Neural cell (in vitro differentiated cells): ENCODE measurements at regions not wholly inside any gene's neighbourhood (a gene's known extent, or its start where the extent isn't known, plus 50 kb on each side); places are given as distances from the start of the nearest gene placed in this dataset.

ENCODE experiments used
- H2AFZ ChIP-seq: fragments of 200-600, 300-800 bp; sonication (generic), shearing (Covaris generic); 2 replicates; pipeline ENCODE4 v1.6.0; 2014; ENCODE audit warnings: low read depth, mild to moderate bottlenecking, antibody characterized with exemption, low read length, moderate library complexity
- H3F3A ChIP-seq: fragments of 200-600 bp; shearing (Covaris generic); 2 replicates; pipeline ENCODE4 v1.6.1; 2016; ENCODE audit warnings: mild to moderate bottlenecking, moderate library complexity, mixed read lengths, antibody characterized with exemption, low read length; ENCODE audit not compliant: insufficient read depth, poor library complexity, severe bottlenecking
- H3K27ac ChIP-seq: fragments of 200-600, 300-800 bp; sonication (generic), shearing (Covaris generic); 2 replicates; pipeline ENCODE4 v1.5.1; 2014; ENCODE audit warnings: mild to moderate bottlenecking, low read length, moderate library complexity
- H3K27me3 ChIP-seq: fragments of 300-800, 200-600 bp; sonication (generic), shearing (Covaris generic); 2 replicates; pipeline ENCODE4 v1.6.0; 2014; ENCODE audit warnings: mild to moderate bottlenecking, low read depth, low read length, moderate library complexity; ENCODE audit not compliant: insufficient read depth
- H3K36me3 ChIP-seq: fragments of 300-800, 200-600 bp; sonication (generic), shearing (Covaris generic); 2 replicates; pipeline ENCODE4 v1.5.1; 2014; ENCODE audit warnings: mild to moderate bottlenecking, antibody characterized with exemption, low read length, moderate library complexity; ENCODE audit not compliant: insufficient read depth
- H3K4me2 ChIP-seq: fragments of 300-800, 200-600 bp; sonication (generic), shearing (Covaris generic); 2 replicates; pipeline ENCODE4 v1.6.0; 2014; ENCODE audit warnings: mild to moderate bottlenecking, low read length
- H3K4me3 ChIP-seq: fragments of 300-800, 200-600 bp; sonication (generic), shearing (Covaris generic); 2 replicates; pipeline ENCODE4 v1.5.1; 2014; ENCODE audit warnings: mild to moderate bottlenecking, low read length, moderate library complexity
- H3K79me2 ChIP-seq: fragments of 200-600 bp; shearing (Covaris generic); replicated peaks from 2 replicates; pipeline ENCODE4 v1.6.0; 2014; ENCODE audit warnings: mild to moderate bottlenecking, low read length, moderate library complexity; ENCODE audit not compliant: insufficient read depth
- H3K9ac ChIP-seq: fragments of 300-800, 200-600 bp; sonication (generic), shearing (Covaris generic); 2 replicates; pipeline ENCODE4 v1.6.1; 2016; ENCODE audit warnings: mild to moderate bottlenecking, low read length, mixed read lengths
- H3K9me2 ChIP-seq: fragments of 200-600 bp; shearing (Covaris generic); 2 replicates; pipeline ENCODE4 v1.6.1; 2016; ENCODE audit warnings: mild to moderate bottlenecking, low read length, mixed read lengths; ENCODE audit not compliant: insufficient read depth
- H3K9me3 ChIP-seq: fragments of 200-600, 300-800 bp; sonication (generic), shearing (Covaris generic); 2 replicates; pipeline ENCODE4 v1.6.1; 2016; ENCODE audit warnings: mild to moderate bottlenecking, mixed run types, low read length, moderate library complexity, mixed read lengths
- H4K20me1 ChIP-seq: fragments of 200-600 bp; shearing (Covaris generic); 2 replicates; pipeline ENCODE4 v1.6.1; 2016; ENCODE audit warnings: mild to moderate bottlenecking, mixed run types; ENCODE audit not compliant: insufficient read depth
- EP300 ChIP-seq: fragments of 450-650 bp; conservative IDR thresholded peaks from 2 replicates; pipeline ENCODE4 v1.6.1; 2014; ENCODE audit warnings: antibody characterized with exemption, mild to moderate bottlenecking, moderate library complexity; ENCODE audit not compliant: poor library complexity, severe bottlenecking
- EZH2 ChIP-seq: fragments of 200-600, 300-800 bp; shearing (Covaris generic), sonication (generic); IDR thresholded peaks from 2 replicates; pipeline ENCODE4 v1.6.1; 2014; ENCODE audit warnings: antibody characterized with exemption, low read length, borderline replicate concordance, mild to moderate bottlenecking; ENCODE audit not compliant: insufficient read depth, poor library complexity, severe bottlenecking
- MXI1 ChIP-seq: fragments of 450-650 bp; conservative IDR thresholded peaks from 2 replicates; pipeline ENCODE4 v1.6.1; 2014; ENCODE audit warnings: antibody characterized with exemption, mild to moderate bottlenecking; ENCODE audit not compliant: poor library complexity, severe bottlenecking
- POLR2AphosphoS5 ChIP-seq: IDR thresholded peaks from 2 replicates; pipeline ENCODE4 v1.6.1; 2012
- RAD21 ChIP-seq: fragments of 450-650 bp; conservative IDR thresholded peaks from 2 replicates; pipeline ENCODE4 v1.6.1; 2014; ENCODE audit warnings: antibody characterized with exemption, mild to moderate bottlenecking, moderate library complexity
- SMC3 ChIP-seq: fragments of 450-650 bp; conservative IDR thresholded peaks from 2 replicates; pipeline ENCODE4 v1.6.1; 2014; ENCODE audit warnings: antibody characterized with exemption, mild to moderate bottlenecking, moderate library complexity; ENCODE audit not compliant: poor library complexity
- TAF1 ChIP-seq: IDR thresholded peaks from 2 replicates; pipeline ENCODE4 v1.6.1; 2012; ENCODE audit warnings: low read depth
- TF ChIP-seq, protein P1 (sequence below): IDR thresholded peaks from 2 replicates; pipeline ENCODE4 v1.6.1; 2012; ENCODE audit warnings: borderline replicate concordance
- TF ChIP-seq, protein P2 (sequence below): fragments of 450-650 bp; IDR thresholded peaks from 2 replicates; pipeline ENCODE4 v1.5.1; 2014; ENCODE audit warnings: antibody characterized with exemption, mild to moderate bottlenecking, moderate library complexity; ENCODE audit not compliant: poor library complexity, severe bottlenecking

DNA sequence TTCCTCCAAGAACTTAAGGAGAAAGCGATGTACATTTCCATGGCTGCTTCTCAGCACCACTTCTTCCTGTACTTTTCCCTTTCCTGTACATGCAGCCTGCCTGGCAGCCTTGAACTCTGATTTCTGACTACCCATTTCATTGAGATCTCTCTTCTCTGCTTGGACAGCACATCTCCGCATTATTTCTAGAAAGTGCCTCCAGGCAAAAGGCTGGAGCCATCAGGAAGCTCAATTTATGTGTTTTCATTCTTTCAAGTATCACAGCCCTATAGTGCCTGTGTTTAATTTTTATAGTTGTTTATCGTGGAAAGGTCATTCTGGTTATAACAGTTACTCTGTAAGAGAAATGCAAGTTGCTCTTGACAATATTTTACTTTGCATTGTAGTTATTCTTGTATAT is 688.0 kb upstream of the ANKRD30A start:
- Histone ChIP-seq H3K4me2 (no peak overlapping the region), H4K20me1 (no peaks in the 10 kb centered on the region), H3K9me3 (no peaks in the 10 kb centered on the region), H3K27ac (no peak overlapping the region), H3K4me3 (no peak overlapping the region), H3K9me2 (no peaks in the 10 kb centered on the region), H3F3A (no peaks in the 10 kb centered on the region), H2AFZ (no peak overlapping the region), H3K9ac (no peak overlapping the region), H3K27me3 (no peaks in the 10 kb centered on the region), H3K79me2 (no peaks in the 10 kb centered on the region), H3K36me3 (no peaks in the 10 kb centered on the region)
- TF ChIP-seq TAF1 (no peak), MXI1 (no peak), EP300 (no peak), POLR2AphosphoS5 (no peak), RAD21 (no peak), SMC3 (no peak), EZH2 (no peak)
- TF ChIP-seq, protein P1, sequence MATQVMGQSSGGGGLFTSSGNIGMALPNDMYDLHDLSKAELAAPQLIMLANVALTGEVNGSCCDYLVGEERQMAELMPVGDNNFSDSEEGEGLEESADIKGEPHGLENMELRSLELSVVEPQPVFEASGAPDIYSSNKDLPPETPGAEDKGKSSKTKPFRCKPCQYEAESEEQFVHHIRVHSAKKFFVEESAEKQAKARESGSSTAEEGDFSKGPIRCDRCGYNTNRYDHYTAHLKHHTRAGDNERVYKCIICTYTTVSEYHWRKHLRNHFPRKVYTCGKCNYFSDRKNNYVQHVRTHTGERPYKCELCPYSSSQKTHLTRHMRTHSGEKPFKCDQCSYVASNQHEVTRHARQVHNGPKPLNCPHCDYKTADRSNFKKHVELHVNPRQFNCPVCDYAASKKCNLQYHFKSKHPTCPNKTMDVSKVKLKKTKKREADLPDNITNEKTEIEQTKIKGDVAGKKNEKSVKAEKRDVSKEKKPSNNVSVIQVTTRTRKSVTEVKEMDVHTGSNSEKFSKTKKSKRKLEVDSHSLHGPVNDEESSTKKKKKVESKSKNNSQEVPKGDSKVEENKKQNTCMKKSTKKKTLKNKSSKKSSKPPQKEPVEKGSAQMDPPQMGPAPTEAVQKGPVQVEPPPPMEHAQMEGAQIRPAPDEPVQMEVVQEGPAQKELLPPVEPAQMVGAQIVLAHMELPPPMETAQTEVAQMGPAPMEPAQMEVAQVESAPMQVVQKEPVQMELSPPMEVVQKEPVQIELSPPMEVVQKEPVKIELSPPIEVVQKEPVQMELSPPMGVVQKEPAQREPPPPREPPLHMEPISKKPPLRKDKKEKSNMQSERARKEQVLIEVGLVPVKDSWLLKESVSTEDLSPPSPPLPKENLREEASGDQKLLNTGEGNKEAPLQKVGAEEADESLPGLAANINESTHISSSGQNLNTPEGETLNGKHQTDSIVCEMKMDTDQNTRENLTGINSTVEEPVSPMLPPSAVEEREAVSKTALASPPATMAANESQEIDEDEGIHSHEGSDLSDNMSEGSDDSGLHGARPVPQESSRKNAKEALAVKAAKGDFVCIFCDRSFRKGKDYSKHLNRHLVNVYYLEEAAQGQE = no peak
- TF ChIP-seq, protein P2, sequence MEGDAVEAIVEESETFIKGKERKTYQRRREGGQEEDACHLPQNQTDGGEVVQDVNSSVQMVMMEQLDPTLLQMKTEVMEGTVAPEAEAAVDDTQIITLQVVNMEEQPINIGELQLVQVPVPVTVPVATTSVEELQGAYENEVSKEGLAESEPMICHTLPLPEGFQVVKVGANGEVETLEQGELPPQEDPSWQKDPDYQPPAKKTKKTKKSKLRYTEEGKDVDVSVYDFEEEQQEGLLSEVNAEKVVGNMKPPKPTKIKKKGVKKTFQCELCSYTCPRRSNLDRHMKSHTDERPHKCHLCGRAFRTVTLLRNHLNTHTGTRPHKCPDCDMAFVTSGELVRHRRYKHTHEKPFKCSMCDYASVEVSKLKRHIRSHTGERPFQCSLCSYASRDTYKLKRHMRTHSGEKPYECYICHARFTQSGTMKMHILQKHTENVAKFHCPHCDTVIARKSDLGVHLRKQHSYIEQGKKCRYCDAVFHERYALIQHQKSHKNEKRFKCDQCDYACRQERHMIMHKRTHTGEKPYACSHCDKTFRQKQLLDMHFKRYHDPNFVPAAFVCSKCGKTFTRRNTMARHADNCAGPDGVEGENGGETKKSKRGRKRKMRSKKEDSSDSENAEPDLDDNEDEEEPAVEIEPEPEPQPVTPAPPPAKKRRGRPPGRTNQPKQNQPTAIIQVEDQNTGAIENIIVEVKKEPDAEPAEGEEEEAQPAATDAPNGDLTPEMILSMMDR = no peak

DNA sequence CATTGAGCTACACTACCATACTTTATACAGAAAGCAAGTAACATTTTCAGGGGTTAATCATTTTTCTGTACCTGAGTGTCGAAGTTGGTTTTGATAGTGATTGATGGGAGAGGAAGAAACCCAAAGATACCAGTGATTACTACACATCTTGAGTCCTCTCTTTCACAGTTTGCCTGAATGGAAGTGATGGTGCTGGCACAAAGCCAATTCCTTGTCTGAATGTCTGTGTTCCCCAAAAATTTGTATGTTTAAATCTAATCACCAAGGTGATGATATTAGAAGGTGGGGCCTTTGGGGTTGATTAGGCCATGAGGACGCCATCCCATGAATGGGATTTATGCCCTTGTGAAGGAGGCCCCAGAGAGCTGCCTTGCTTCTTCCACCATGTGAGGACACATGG is 696.9 kb upstream of the ANKRD30A start:
- no peaks in the 10 kb centered on the region for H3K9me3 ChIP-seq
- H3K4me3 ChIP-seq = no peak overlapping the region
- no peaks in the 10 kb centered on the region for H3F3A ChIP-seq
- H3K4me2 ChIP-seq = no peak overlapping the region
- no peaks in the 10 kb centered on the region for H3K27me3 ChIP-seq
- H3K79me2 ChIP-seq = no peaks in the 10 kb centered on the region
- H3K27ac ChIP-seq = no peak overlapping the region
- no peaks in the 10 kb centered on the region for H3K9me2 ChIP-seq
- H4K20me1 ChIP-seq = no peaks in the 10 kb centered on the region
- TF ChIP-seq RAD21 = no peak
- no peak for TF ChIP-seq MXI1
- no peak for TF ChIP-seq EZH2
- TF ChIP-seq SMC3 = no peak
- TF ChIP-seq, protein P2 = no peak
- TF ChIP-seq, protein P1 = no peak
- no peak for TF ChIP-seq EP300
- no peak for TF ChIP-seq TAF1
- TF ChIP-seq POLR2AphosphoS5 = no peak
- H3K36me3 ChIP-seq = no peaks in the 10 kb centered on the region
- no peak overlapping the region for H2AFZ ChIP-seq
- H3K9ac ChIP-seq = no peak overlapping the region
